Esophagus (tissue), 2 donors: ENCODE measurements at regions not wholly inside any gene's neighbourhood (a gene's known extent, or its start where the extent isn't known, plus 50 kb on each side); places are given as distances from the start of the nearest gene placed in this dataset.

ENCODE experiments used
- H3K27ac ChIP-seq, 2 donors: one replicate each; pipeline ENCODE4 v1.5.1; 2013; ENCODE audit warnings: low read depth in 2 of 2, mild to moderate bottlenecking in 2 of 2, inconsistent platforms in 1 of 2, low read length in 1 of 2, moderate library complexity in 1 of 2
- H3K27me3 ChIP-seq, 2 donors: one replicate each; pipeline ENCODE4 v1.6.1; 2013; ENCODE audit warnings: low read length in 2 of 2, control low read depth in 1 of 2, mild to moderate bottlenecking in 1 of 2; ENCODE audit not compliant: insufficient read depth in 2 of 2, control insufficient read depth in 1 of 2
- H3K36me3 ChIP-seq, 2 donors: one replicate each; pipeline ENCODE4 v1.6.1; 2013; ENCODE audit warnings: low read length in 1 of 2; ENCODE audit not compliant: control insufficient read depth in 2 of 2, insufficient read depth in 2 of 2
- H3K4me1 ChIP-seq, 2 donors: one replicate each; pipeline ENCODE4 v1.6.1; 2013; ENCODE audit warnings: low read length in 1 of 2; ENCODE audit not compliant: control insufficient read depth in 2 of 2, insufficient read depth in 2 of 2
- H3K4me3 ChIP-seq, 2 donors: one replicate each; pipeline ENCODE4 v1.5.1; 2013; ENCODE audit warnings: low read length in 2 of 2, mild to moderate bottlenecking in 2 of 2, low read depth in 1 of 2, moderate library complexity in 1 of 2
- H3K9me3 ChIP-seq, 2 donors: one replicate each; pipeline ENCODE4 v1.6.1; 2013; ENCODE audit warnings: mild to moderate bottlenecking in 2 of 2, low read depth in 1 of 2, low read length in 1 of 2, moderate library complexity in 1 of 2; ENCODE audit not compliant: control insufficient read depth in 2 of 2, insufficient read depth in 1 of 2
- WGBS, 2 donors: extraction: QIAGEN DNeasy Blood & Tissue Kit; methylation state at CpG; one replicate each; pipeline ENCODE4 v1.1.7; 2013; 5-methylcytosine and 5-hydroxymethylcytosine counted together
- donor health status: healthy with polysubstance abuse.
- donor health status: Bipolar disorder and iron deficiency.

GRCh38 chr6:140907235-140907634 lies 1225.5 kb upstream of the GJE1 start:
- no peak overlapping the region for H3K4me3 ChIP-seq

GRCh38 chr6:140905724-140906123 lies 1227.0 kb upstream of the GJE1 start:
- Histone ChIP-seq H3K4me1 (no peaks in the 10 kb centered on the region), H3K36me3 (no peaks in the 10 kb centered on the region), H3K27me3 (no peaks in the 10 kb centered on the region), H3K27ac (no peak overlapping the region), H3K4me3 (no peak overlapping the region), H3K9me3 (no peaks in the 10 kb centered on the region)

More at GRCh38 chr6:140907235-140907634, 1225.5 kb upstream of the GJE1 start:
- no peaks in the 10 kb centered on the region for H3K27me3 ChIP-seq
- no peaks in the 10 kb centered on the region for H3K36me3 ChIP-seq
- H3K4me1 ChIP-seq = no peaks in the 10 kb centered on the region
- no peak overlapping the region for H3K27ac ChIP-seq
- WGBS, 2 donors = 89 to 90% methylated on average over 9 of the region's 9 CpGs
- no peaks in the 10 kb centered on the region for H3K9me3 ChIP-seq

- Histone ChIP-seq H3K4me3 (no peak overlapping the region), H3K27ac (no peak overlapping the region), H3K27me3 (no peaks in the 10 kb centered on the region), H3K4me1 (no peaks in the 10 kb centered on the region), H3K36me3 (no peaks in the 10 kb centered on the region), H3K9me3 (no peaks in the 10 kb centered on the region)
- WGBS, 2 donors = 85 to 87% methylated on average over 1 of the region's 1 CpG
Observed at GRCh38 chr6:140905050-140905449, 1227.7 kb upstream of the GJE1 start.

- Histone ChIP-seq H3K4me1 (no peaks in the 10 kb centered on the region), H3K9me3 (no peaks in the 10 kb centered on the region), H3K27ac (no peak overlapping the region), H3K36me3 (no peaks in the 10 kb centered on the region), H3K27me3 (no peaks in the 10 kb centered on the region), H3K4me3 (no peak overlapping the region)
- 74 to 78% methylated on average over 8 of the region's 8 CpGs for WGBS, 2 donors
Observed at GRCh38 chr6:140897804-140898573, 1234.7 kb upstream of the GJE1 start.

GRCh38 chr6:140897349-140897748 lies 1235.4 kb upstream of the GJE1 start:
- no peaks in the 10 kb centered on the region for H3K36me3 ChIP-seq
- H3K4me3 ChIP-seq = no peak overlapping the region

GRCh38 chr6:140893432-140893831 lies 1239.3 kb upstream of the GJE1 start:
- Histone ChIP-seq H3K27me3 (no peaks in the 10 kb centered on the region), H3K4me1 (no peaks in the 10 kb centered on the region), H3K9me3 (no peaks in the 10 kb centered on the region), H3K4me3 (no peak overlapping the region), H3K36me3 (no peaks in the 10 kb centered on the region), H3K27ac (no peak overlapping the region)
- WGBS, 2 donors = 65 to 68% methylated on average over 4 of the region's 4 CpGs

More at GRCh38 chr6:140897349-140897748, 1235.4 kb upstream of the GJE1 start:
- Histone ChIP-seq H3K27ac (no peak overlapping the region), H3K4me1 (no peaks in the 10 kb centered on the region), H3K27me3 (no peaks in the 10 kb centered on the region), H3K9me3 (no peaks in the 10 kb centered on the region)
- WGBS, 2 donors = 92 to 94% methylated on average over 3 of the region's 3 CpGs

GRCh38 chr6:140879946-140880345 lies 1252.8 kb upstream of the GJE1 start:
- no peaks in the 10 kb centered on the region for H3K27me3 ChIP-seq
- no peak overlapping the region for H3K4me3 ChIP-seq
- no peaks in the 10 kb centered on the region for H3K9me3 ChIP-seq
- H3K36me3 ChIP-seq = no peaks in the 10 kb centered on the region
- no peaks in the 10 kb centered on the region for H3K4me1 ChIP-seq
- no peak overlapping the region for H3K27ac ChIP-seq

- 90 to 97% methylated on average over 3 of the region's 3 CpGs for WGBS, 2 donors
- Histone ChIP-seq H3K4me1 (no peaks in the 10 kb centered on the region), H3K4me3 (no peak overlapping the region), H3K27me3 (no peaks in the 10 kb centered on the region), H3K36me3 (no peaks in the 10 kb centered on the region), H3K9me3 (no peaks in the 10 kb centered on the region), H3K27ac (no peak overlapping the region)
Observed at GRCh38 chr6:140874066-140874465, 1258.7 kb upstream of the GJE1 start.

GRCh38 chr6:140872885-140873284 lies 1259.8 kb upstream of the GJE1 start:
- Histone ChIP-seq H3K27me3 (no peaks in the 10 kb centered on the region), H3K4me1 (no peaks in the 10 kb centered on the region), H3K9me3 (no peaks in the 10 kb centered on the region), H3K27ac (no peak overlapping the region), H3K4me3 (no peak overlapping the region), H3K36me3 (no peaks in the 10 kb centered on the region)

GRCh38 chr6:140871911-140872310 lies 1260.8 kb upstream of the GJE1 start:
- no peak overlapping the region for H3K4me3 ChIP-seq
- no peaks in the 10 kb centered on the region for H3K36me3 ChIP-seq
- H3K27me3 ChIP-seq = no peaks in the 10 kb centered on the region
- no peak overlapping the region for H3K27ac ChIP-seq
- no peaks in the 10 kb centered on the region for H3K4me1 ChIP-seq
- H3K9me3 ChIP-seq = no peaks in the 10 kb centered on the region
